ENCODE measurements at regions not wholly inside any gene's neighbourhood (a gene's known extent, or its start where the extent isn't known, plus 50 kb on each side); places are given as distances from the start of the nearest gene placed in this dataset.
A peak's percentile ranks its signal among the peaks of the same experiment; 100 is the strongest.

DNA sequence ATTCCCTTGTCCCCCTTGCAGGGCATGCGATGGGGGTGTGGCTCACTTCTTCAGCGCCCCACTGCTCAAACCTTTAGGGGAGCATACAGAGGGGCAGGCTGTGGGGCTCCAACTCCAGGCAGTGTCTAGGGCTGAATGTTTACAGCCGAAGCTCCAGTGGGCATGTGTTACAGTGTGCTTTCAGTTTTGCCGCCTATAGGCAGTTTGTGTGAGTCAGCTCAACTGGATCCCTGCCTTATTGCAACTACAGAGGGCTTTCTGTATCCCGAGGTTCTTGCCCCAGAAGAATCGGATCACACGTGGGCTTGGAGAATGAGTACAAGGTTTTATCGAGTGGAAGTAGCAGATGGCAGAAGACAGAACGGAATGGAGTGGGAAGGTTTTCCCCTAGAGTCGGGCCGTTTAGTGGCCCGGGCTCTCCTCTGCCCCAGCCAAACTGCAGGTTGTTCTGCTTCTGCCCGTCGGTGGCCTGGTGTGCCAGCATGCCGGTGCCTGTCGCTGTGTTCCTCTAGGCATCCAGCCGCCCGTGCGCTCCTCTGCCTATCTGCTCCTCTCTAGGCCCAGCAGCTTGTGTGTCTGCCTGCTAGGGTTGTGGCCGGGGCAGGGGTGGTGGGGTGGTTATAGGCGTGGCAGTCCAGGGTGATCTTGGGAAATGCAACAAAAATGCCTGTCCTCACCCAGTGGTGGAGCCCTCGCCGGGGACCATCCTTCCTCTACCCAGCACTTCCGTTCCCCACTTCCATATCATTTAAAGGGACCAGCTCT, 435.9 kb upstream of the SGCG start:
- Histone ChIP-seq H3K27me3 (no peaks in the 10 kb centered on the region), H3K4me3 (peak overlapping the region in 1 of 2 donors; percentile 50), H3K27ac (no peak overlapping the region), H3K36me3 (ENCODE audit: low read depth, missing control alignments) (no peaks in the 10 kb centered on the region), H3K9me3 (no peaks in the 10 kb centered on the region), H3K4me1 (no peaks in the 10 kb centered on the region)
- TF ChIP-seq, protein P1, sequence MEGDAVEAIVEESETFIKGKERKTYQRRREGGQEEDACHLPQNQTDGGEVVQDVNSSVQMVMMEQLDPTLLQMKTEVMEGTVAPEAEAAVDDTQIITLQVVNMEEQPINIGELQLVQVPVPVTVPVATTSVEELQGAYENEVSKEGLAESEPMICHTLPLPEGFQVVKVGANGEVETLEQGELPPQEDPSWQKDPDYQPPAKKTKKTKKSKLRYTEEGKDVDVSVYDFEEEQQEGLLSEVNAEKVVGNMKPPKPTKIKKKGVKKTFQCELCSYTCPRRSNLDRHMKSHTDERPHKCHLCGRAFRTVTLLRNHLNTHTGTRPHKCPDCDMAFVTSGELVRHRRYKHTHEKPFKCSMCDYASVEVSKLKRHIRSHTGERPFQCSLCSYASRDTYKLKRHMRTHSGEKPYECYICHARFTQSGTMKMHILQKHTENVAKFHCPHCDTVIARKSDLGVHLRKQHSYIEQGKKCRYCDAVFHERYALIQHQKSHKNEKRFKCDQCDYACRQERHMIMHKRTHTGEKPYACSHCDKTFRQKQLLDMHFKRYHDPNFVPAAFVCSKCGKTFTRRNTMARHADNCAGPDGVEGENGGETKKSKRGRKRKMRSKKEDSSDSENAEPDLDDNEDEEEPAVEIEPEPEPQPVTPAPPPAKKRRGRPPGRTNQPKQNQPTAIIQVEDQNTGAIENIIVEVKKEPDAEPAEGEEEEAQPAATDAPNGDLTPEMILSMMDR (IDR thresholded peaks at IDR 0.05): no peak
- TF ChIP-seq POLR2A (IDR thresholded peaks at IDR 0.05): no peak
- no peak for DNase-seq
- intact Hi-C loops (cut with DNase I; ENCODE audit: low total_unique reads): no loop called here
- 60 to 74% methylated on average over 18 to 24 of the region's 24 CpGs for WGBS, 2 donors

GRCh38 chr13:22748866-22749577, 431.8 kb upstream of the SGCG start:
- no peak for DNase-seq
- intact Hi-C loops (cut with DNase I; ENCODE audit: low total_unique reads): no loop called here

GRCh38 chr13:22749626-22750025, 431.2 kb upstream of the SGCG start:
- Histone ChIP-seq H3K27me3 (no peaks in the 10 kb centered on the region), H3K4me3 (no peak overlapping the region), H3K27ac (no peak overlapping the region), H3K4me1 (no peaks in the 10 kb centered on the region), H3K9me3 (no peaks in the 10 kb centered on the region), H3K36me3 (ENCODE audit: low read depth, missing control alignments) (no peaks in the 10 kb centered on the region)
- no peak for DNase-seq
- WGBS, 2 donors: 85 to 86% methylated on average over 1 of the region's 1 CpG
- TF ChIP-seq, protein P1 (IDR thresholded peaks at IDR 0.05): no peak
- TF ChIP-seq POLR2A (IDR thresholded peaks at IDR 0.05): no peak
- intact Hi-C loops (cut with DNase I; ENCODE audit: low total_unique reads): no loop called here

More at GRCh38 chr13:22748866-22749577, 431.8 kb upstream of the SGCG start:
- no peak overlapping the region for H3K27ac ChIP-seq
- no peaks in the 10 kb centered on the region for H3K36me3 ChIP-seq (ENCODE audit: low read depth, missing control alignments)
- no peak overlapping the region for H3K4me3 ChIP-seq
- no peaks in the 10 kb centered on the region for H3K9me3 ChIP-seq
- no peaks in the 10 kb centered on the region for H3K4me1 ChIP-seq
- 59 to 63% methylated on average over 5 of the region's 5 CpGs for WGBS, 2 donors
- H3K27me3 ChIP-seq: no peaks in the 10 kb centered on the region
- TF ChIP-seq POLR2A (IDR thresholded peaks at IDR 0.05): no peak
- TF ChIP-seq, protein P1 (IDR thresholded peaks at IDR 0.05): no peak

DNA sequence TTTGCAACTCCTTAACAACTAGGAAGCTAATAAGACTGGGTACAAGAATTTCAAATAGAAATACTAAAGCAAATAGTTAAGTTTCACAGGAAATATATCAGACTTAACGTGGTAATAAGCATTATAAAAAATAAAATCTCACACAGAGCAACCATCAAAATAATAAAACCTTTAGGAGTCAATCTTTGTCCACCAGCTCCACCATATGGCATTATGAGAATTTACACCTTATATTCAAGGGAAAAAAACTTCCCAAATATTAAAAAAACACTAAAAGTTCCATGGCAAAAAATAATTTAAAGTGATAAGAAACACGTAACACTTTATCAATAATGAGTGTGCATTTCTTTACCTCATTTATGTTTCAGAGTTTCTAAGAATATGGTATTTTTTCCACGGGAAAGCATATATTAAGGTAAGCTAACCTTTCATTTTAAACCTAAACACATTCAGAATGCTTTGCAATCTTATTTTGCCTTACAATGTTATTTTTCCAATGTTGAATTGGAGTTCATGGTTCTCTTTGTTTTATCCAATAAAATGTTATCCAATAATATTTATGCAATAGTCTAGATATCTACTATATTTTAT, 423.2 kb upstream of the SGCG start:
- Histone ChIP-seq H3K4me1 (no peaks in the 10 kb centered on the region), H3K36me3 (ENCODE audit: low read depth, missing control alignments) (no peaks in the 10 kb centered on the region), H3K27ac (no peak overlapping the region), H3K27me3 (no peaks in the 10 kb centered on the region), H3K4me3 (no peak overlapping the region), H3K9me3 (no peaks in the 10 kb centered on the region)
- DNase-seq: no peak
- intact Hi-C loops (cut with DNase I; ENCODE audit: low total_unique reads): no loop called here
- WGBS, 2 donors: 40 to 49% methylated on average over 3 of the region's 3 CpGs
- no peak for TF ChIP-seq POLR2A (IDR thresholded peaks at IDR 0.05)
- TF ChIP-seq, protein P1 (IDR thresholded peaks at IDR 0.05): no peak

All from testis (tissue), 2 donors.